GM18505 (cell line): ENCODE measurements at regions not wholly inside any gene's neighbourhood (a gene's known extent, or its start where the extent isn't known, plus 50 kb on each side); places are given as distances from the start of the nearest gene placed in this dataset.
"Not testable (repeated sequence)": the region's sequence is repeated elsewhere in the genome, so short reads cannot be mapped to it uniquely, and the experiment has no call there.

Source experiments
- ATAC-seq: cut with Tn5 transposase; IDR thresholded peaks from one replicate; pipeline ENCODE4 v1.9.1; 2021; ENCODE audit not compliant: unreplicated experiment
- POLR2A ChIP-seq: IDR thresholded peaks from 4 replicates; pipeline ENCODE4 v1.6.1; 2011; ENCODE audit warnings: borderline replicate concordance; ENCODE audit not compliant: insufficient read depth, insufficient read length; ENCODE audit errors: extremely low read depth

DNA sequence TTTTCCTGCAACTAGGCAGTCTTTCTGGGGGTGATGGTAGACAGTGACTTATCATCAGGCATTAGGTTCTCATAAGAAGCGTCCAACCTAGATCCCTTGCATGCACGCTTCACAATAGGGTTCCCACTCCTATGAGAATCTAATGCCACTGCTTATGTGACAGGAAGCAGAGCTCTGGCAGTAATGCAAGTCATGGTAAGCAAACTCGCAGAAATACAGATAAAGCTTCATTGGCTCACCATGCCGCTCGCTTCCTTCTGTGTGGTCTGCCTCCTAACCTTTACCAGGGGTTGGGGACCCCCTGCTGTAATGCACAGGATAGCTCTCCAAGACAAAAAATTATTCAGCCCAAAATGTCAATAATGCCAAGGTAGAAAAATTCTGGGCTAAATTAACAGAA, 864.2 kb downstream of the TRHDE start:
- no peak for TF ChIP-seq POLR2A
- ATAC-seq = no peak

DNA sequence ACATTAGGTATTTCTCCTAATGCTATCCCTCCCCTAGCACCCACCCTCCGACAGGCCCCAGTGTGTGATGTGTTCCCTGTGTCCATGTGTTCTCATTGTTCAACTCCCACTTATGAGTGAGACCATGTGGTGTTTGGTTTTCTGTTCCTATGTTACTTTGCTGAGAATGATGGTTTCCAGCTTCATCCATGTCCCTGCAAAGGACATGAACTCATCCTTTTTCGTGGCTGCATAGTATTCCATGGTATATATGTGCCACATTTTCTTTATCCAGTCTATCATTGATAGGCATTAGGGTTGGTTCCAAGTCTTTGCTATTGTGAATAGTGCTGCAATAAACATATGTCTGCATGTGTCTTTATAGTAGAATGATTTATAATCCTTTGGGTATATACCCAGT, 867.5 kb downstream of the TRHDE start:
- ATAC-seq = not testable (repeated sequence)

DNA sequence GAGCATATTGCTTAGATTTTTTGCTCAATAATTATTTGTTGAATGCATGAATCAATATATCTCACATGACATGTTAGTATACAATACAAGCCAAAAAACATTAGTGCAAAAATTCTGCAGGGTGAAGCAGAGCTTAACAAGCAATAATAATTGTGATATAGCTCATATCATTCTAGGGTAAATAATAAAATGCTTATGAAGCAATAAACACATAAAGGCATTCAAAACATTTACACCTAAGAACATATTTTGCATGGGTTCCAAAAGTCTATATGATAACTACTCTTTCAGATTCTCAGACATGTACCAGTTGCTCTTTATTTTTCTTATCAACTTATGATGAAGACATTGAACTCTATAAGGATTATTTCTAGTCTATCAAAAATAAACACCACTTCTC, 886.2 kb downstream of the TRHDE start:
- no peak for ATAC-seq
- TF ChIP-seq POLR2A = no peak

DNA sequence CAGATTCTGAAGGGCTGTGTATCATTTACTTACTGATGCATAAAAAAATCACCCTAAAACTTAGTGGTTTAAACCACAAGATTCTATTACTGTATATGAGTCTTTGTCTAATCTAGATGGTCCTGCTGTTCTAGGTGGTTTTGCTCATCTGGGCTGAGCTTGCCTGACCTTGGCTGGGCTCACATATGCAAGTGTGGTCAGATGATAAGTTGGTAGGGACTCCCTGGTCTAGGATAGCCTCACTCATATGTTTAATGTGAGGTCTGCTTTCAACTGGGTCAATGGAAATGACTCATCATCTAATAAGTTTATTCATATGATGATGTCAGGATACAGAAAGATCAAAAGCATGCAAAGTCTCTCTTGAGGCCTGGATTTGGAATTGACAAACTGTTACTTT, 887.8 kb downstream of the TRHDE start:
- no peak for ATAC-seq
- TF ChIP-seq POLR2A = no peak

DNA sequence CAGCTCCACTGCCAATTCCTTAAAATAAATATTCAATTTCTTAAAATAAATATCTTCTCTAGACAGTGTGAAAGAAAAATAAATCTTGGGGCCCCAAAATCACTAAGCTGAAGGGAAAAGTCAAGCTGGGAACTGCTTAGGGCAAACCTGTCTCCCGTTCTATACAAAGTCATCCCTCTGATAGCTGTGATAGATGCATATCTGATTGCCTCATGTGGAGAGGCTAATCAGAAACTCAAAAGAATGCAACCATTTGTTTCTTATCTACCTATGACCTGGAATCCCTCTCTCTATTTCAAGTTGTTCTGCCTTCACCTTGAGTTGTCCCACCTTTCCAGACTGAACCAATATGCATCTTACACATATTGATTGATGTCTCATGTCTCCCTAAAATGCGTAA, 889.8 kb downstream of the TRHDE start:
- ATAC-seq = no peak
- no peak for TF ChIP-seq POLR2A

DNA sequence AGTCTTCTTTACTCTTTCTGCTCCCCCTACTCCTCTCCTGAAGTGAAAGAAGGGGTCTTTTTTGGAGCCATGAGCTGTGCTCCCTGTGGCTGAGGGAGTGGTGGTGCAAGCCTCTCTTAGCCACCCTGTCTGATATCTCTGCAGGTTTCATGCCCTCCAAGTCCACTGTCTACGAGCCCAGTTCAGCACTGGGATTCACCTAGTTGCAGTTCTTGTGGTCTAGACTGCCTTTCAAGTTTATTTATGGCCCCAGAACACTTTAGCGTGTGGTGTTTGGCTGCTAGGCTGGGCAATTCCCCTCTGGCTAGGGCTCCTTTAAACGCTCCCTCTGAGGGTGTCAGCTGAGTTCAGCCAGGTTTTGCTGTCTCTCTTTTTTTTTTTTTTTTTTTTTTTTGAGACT, 908.6 kb downstream of the TRHDE start:
- TF ChIP-seq POLR2A = no peak
- no peak for ATAC-seq

DNA sequence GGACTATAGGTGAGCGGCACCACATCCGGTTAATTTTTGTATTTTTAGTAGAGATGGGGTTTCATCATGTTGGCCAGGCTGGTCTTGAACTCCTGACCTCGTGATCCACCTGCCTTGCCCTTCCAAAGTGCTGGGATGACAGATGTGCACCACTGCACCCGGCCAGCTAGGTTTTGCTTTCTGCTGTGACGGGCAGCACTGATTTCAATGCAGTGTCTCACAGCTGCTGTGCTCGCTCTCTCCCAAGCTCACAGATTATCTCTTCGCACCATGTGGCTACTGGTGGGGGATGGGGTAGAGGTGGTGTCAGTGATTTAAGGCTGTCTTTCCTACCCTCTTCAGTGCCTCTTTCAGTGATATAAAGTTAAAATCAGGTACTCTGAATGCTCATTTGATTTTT, 909.1 kb downstream of the TRHDE start:
- TF ChIP-seq POLR2A = no peak

DNA sequence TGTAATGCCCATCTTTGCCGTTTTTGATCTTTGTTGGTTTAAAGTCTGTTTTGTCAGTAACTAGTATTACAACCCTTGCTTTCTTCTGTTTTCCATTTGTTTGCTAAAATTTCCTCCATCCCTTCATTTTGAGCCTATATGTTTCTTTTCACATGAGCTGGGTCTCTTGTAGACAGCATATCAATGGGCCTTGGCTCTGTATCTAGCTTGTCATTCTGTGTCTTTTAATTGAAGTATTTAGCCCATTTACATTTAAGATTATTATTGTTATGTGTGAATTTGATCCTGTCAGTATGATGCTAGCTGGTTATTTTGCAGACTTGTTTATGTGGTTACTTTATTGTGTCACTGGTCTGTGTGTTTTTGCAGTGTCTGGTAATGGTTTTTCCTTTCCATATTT, 913.2 kb downstream of the TRHDE start:
- ATAC-seq = no peak
- no peak for TF ChIP-seq POLR2A

More for the DNA sequence above, 909.1 kb downstream of the TRHDE start:
- no peak for ATAC-seq

DNA sequence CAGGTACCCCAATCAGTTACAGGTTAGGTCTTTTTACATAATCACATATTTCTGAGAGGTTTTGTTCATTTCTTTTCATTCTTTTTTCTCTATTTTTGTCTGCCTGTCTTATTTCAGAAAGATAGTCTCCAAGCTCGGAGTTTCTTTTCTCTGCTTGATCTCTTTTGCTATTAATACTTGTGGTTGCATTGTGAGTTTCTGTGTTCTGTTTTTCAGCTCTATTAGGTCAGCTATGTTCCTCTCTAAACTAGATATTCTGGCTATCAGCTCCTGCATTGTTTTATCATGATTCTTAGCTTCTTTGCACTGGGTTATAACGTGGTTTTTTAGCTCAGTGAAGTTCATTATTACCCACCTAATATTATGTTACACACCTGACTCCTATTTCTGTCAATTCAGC, 914.1 kb downstream of the TRHDE start:
- ATAC-seq = no peak

DNA sequence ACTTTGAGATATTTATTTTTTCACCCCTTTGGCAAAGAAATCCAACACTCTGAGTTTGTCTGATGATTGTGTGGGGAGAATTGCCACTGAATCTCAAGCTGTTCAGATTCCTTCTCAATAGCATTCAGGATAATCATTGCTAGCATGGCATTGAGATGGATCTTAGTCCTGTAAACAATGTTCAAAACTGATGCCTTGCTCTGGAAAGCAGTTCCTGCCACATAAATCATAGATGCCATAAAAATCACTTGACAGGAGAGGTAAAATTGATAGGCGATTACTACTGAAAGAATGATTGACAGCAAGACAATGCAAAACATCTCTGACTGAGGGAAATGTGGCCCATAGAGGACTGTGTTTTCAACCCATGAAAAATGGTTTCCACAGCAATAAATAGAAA, 915.6 kb downstream of the TRHDE start:
- TF ChIP-seq POLR2A = no peak
- no peak for ATAC-seq

More for the DNA sequence above, 914.1 kb downstream of the TRHDE start:
- no peak for TF ChIP-seq POLR2A

DNA sequence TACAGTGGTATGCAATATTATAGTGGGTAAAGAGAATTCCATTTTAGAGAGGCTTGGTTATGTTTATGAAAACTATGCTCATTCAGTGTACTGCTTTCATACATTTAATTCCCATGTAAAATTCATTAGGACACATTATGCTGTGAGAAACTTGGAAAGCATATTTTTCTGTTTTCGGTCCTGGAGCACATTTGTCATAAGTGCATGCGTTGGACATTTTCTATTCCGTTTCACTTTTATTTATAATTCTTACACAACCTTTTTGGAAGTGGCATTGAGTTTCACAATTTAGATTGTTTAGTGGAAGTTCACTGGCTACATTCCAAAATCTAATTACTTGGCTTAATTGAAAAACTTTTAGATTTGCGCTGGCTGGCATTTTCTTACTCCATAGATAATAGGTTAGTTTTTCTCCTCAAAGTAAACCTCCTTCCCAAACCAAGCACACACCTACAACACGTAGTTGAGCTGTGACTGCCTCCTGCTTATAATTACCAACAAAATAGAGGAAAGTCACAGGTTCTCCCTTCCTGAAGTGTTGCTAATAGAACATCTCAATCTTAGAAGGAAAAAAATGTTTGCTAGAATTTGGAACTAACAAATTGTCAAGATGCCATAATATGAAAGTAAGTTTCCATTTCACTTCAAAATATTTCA, 938.5 kb downstream of the TRHDE start:
- no peak for TF ChIP-seq POLR2A
- ATAC-seq = no peak

DNA sequence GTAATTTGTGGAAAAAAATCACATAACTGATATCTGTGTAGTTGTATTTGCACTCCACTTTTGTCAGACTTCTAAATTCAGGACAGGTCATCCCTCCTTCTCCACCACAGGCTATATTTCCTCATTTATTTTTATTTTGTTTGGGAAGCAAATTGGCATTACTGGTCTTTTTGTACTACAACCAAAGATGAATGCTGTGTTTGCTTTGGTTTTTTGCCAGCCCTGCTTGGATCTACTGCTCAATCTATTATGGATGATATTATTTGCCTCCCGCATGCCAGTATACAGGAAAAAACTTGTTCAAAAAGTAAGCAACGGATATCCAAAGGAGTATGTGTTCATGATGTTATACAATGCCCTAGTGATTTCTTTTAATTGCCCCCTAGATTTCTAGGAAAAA, 948.8 kb downstream of the TRHDE start:
- no peak for TF ChIP-seq POLR2A
- ATAC-seq = no peak

DNA sequence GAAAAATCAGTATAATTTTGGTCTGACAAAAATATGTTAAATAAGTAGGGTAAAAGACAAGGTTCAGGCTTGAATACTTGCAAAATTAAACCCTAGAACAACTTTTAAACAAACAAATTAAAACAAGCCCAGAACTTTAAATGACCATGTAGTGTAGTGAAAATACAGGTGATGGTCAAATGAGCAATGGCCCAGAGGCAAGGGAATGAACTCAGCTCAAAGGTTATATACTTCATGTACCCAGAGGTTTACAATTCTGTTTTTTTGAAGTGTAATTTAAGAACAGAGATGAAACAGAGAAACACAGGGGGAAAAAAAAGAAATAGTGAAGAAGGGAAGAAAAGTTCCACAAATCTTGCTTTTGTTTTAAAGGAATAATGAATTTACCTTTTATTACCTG, 949.2 kb downstream of the TRHDE start:
- no peak for TF ChIP-seq POLR2A
- no peak for ATAC-seq

DNA sequence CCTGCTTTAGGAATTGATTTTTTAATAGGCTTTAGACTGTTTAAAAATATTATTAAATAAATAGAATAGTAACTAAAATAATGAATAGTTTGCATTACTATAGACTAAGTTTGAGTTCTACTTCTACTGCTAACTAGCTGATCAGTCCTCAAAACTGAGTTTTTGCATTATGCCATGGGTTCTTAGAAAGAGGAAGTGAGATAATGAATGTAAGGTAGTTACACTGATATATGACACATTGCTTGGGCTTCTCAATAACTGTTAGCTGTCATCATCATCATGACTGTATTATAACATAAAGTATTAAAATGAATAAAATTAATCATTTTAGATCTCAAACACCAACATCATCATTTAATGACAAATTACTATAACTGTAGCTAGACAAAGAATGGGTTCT, 949.7 kb downstream of the TRHDE start:
- no peak for ATAC-seq
- no peak for TF ChIP-seq POLR2A

DNA sequence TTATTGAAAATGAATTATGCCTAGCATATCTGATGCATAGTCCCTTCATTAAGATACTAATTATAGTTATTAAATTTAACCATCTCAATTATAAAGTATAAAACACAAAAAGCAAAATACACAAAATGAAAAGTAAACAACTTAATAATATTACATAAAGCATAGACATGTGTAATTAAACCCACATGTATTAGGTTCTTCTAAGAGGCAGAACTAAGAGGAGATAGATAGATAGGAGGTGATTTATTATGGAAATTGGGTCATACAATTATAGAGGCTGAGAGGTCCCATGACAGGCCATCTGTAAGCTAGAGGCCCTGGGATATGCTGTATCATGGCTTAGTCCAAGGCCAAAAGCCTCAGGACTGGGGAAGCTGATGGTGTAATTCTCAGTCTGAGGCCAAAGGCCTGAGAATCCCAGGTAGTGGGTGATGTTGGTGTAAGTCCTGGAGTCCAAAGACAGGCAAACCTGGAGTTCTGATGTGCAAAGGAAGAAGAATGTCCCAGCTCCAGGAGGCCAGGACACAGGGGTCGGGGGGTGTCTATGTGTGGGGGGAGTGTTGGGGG, 953.3 kb downstream of the TRHDE start:
- no peak for TF ChIP-seq POLR2A
- no peak for ATAC-seq
